ENCODE measurements at regions not wholly inside any gene's neighbourhood (a gene's known extent, or its start where the extent isn't known, plus 50 kb on each side); places are given as distances from the start of the nearest gene placed in this dataset.

DNA sequence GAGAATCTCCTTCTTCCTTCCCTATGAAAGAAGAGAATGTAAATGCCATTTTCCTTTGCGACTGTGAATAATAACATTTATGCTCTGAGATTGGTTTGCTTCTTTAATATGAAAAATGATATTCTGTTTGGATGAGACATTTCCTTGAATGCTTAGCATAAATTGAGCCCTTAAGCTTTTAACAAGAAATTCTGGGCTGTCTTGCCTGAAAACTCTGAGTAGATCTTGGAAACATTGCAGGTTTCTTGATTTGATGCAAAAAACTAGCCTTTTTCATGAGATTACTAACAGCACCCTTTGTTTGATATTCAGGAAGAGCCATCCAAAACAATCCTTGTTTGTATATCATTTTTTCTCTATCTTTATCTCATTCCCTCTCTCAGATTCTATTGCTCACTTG, 272.5 kb downstream of the TMEM38B start:
- no peaks in the 10 kb centered on the region for H3K27me3 Mint-ChIP-seq (ENCODE audit: unreplicated experiment)
- H3K9me3 Mint-ChIP-seq (ENCODE audit: unreplicated experiment), result no peaks in the 10 kb centered on the region
- no peak for DNase-seq (ENCODE audit: low spot score)
- H3K4me3 Mint-ChIP-seq (ENCODE audit: unreplicated experiment), result no peak overlapping the region
- no peaks in the 10 kb centered on the region for H3K36me3 Mint-ChIP-seq (ENCODE audit: low read depth, unreplicated experiment)
- H3K27ac Mint-ChIP-seq (ENCODE audit: unreplicated experiment), result no peak overlapping the region
- TF ChIP-seq CTCF (IDR thresholded peaks at IDR 0.05; ENCODE audit: unreplicated experiment), result no peak
- peaks cover 32% of the 10 kb centered on the region for H3K4me1 Mint-ChIP-seq (ENCODE audit: unreplicated experiment)

GRCh38 chr9:105967248-105967647, 272.9 kb downstream of the TMEM38B start:
- no peak for DNase-seq (ENCODE audit: low spot score)
- no peak for TF ChIP-seq CTCF (IDR thresholded peaks at IDR 0.05; ENCODE audit: unreplicated experiment)
- Mint-ChIP-seq H3K27me3 (ENCODE audit: unreplicated experiment) (no peaks in the 10 kb centered on the region), H3K36me3 (ENCODE audit: low read depth, unreplicated experiment) (no peaks in the 10 kb centered on the region), H3K27ac (ENCODE audit: unreplicated experiment) (no peak overlapping the region), H3K9me3 (ENCODE audit: unreplicated experiment) (no peaks in the 10 kb centered on the region), H3K4me1 (ENCODE audit: unreplicated experiment) (peaks cover 32% of the 10 kb centered on the region), H3K4me3 (ENCODE audit: unreplicated experiment) (no peak overlapping the region)

DNA sequence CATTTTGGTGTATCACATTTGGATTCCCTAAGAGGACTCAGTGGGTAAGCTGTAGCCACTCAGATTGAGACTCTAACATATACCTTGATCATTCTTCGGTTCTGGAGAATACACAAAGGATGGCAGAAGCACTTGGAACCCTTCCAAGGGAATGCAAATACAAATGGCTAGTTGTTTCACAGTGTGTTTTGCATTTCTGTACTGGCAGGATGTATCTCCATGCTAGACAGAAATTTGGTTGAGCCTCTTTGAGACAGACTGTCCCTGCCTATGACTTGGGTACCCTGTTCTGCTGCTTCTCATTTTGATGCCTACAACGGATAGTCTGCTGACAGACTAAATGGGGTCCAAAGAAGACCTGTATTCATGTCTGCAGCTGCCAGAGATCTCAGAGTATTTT, 273.5 kb downstream of the TMEM38B start:
- H3K27me3 Mint-ChIP-seq (ENCODE audit: unreplicated experiment), result no peaks in the 10 kb centered on the region
- H3K4me1 Mint-ChIP-seq (ENCODE audit: unreplicated experiment), result peaks cover 32% of the 10 kb centered on the region
- H3K27ac Mint-ChIP-seq (ENCODE audit: unreplicated experiment), result no peak overlapping the region
- TF ChIP-seq CTCF (IDR thresholded peaks at IDR 0.05; ENCODE audit: unreplicated experiment), result no peak
- H3K36me3 Mint-ChIP-seq (ENCODE audit: low read depth, unreplicated experiment), result no peaks in the 10 kb centered on the region
- no peak overlapping the region for H3K4me3 Mint-ChIP-seq (ENCODE audit: unreplicated experiment)
- no peaks in the 10 kb centered on the region for H3K9me3 Mint-ChIP-seq (ENCODE audit: unreplicated experiment)
- DNase-seq (ENCODE audit: low spot score), result no peak

DNA sequence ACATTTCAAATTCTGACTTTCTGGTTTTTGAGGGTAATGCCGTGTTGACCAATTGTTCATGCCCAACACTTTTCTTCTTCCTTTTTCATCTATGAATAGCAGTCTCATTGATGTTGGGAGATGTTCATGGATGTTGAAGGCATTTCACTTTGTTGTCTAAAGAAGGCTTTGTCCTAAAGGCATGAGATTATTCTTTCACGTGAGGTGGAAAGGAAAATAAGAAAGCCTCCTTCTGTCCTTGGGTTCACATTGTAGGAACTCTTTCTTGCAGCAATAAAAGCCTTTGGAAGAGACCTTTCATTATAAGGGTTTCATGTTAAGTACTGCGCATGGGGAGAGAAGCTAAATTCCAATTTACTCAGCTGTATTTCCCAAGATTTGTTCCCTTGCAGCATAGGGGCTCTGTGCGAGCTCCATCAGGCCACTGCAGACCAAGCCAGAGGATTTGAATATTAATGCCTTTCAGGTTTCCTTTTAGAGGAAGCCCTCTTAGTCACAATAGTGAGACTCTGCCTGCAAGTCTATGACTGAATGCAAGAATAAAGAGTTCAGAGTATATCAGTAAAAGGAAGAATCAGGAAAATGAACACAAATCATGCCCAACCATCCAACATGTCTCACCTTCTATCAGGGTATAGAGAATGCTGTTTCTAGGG, 274.6 kb downstream of the TMEM38B start:
- no peak for DNase-seq (ENCODE audit: low spot score)
- Mint-ChIP-seq H3K27ac (ENCODE audit: unreplicated experiment) (no peak overlapping the region), H3K27me3 (ENCODE audit: unreplicated experiment) (peaks cover 1% of the 10 kb centered on the region), H3K4me3 (ENCODE audit: unreplicated experiment) (no peak overlapping the region), H3K36me3 (ENCODE audit: low read depth, unreplicated experiment) (no peaks in the 10 kb centered on the region), H3K4me1 (ENCODE audit: unreplicated experiment) (peaks cover 22% of the 10 kb centered on the region), H3K9me3 (ENCODE audit: unreplicated experiment) (no peaks in the 10 kb centered on the region)
- no peak for TF ChIP-seq CTCF (IDR thresholded peaks at IDR 0.05; ENCODE audit: unreplicated experiment)

DNA sequence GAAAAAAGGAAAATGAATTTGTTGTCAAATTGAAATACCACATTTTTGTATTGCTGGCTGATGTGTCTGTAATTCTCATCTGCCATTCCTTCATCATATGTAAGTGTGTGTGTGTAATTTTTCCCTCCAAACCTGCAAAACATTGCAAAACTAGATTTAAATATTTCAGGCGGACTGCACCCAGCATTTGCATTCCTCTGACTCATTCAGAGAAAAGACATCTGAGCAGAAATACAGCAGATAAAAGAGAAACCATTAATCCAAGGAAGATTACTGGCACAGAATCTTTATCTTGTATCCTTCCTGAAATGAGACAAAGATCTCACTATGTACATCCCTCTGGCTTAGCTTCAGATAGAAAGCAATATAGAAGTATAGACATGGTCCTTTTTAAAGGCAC, 275.3 kb downstream of the TMEM38B start:
- peaks cover 2% of the 10 kb centered on the region for H3K27me3 Mint-ChIP-seq (ENCODE audit: unreplicated experiment)
- H3K36me3 Mint-ChIP-seq (ENCODE audit: low read depth, unreplicated experiment), result no peaks in the 10 kb centered on the region
- no peak overlapping the region for H3K27ac Mint-ChIP-seq (ENCODE audit: unreplicated experiment)
- no peak for TF ChIP-seq CTCF (IDR thresholded peaks at IDR 0.05; ENCODE audit: unreplicated experiment)
- H3K9me3 Mint-ChIP-seq (ENCODE audit: unreplicated experiment), result no peaks in the 10 kb centered on the region
- no peak overlapping the region for H3K4me3 Mint-ChIP-seq (ENCODE audit: unreplicated experiment)
- H3K4me1 Mint-ChIP-seq (ENCODE audit: unreplicated experiment), result peaks cover 17% of the 10 kb centered on the region
- no peak for DNase-seq (ENCODE audit: low spot score)
